ENCODE measurements at regions not wholly inside any gene's neighbourhood (a gene's known extent, or its start where the extent isn't known, plus 50 kb on each side); places are given as distances from the start of the nearest gene placed in this dataset.

- TF ChIP-seq, protein P1, sequence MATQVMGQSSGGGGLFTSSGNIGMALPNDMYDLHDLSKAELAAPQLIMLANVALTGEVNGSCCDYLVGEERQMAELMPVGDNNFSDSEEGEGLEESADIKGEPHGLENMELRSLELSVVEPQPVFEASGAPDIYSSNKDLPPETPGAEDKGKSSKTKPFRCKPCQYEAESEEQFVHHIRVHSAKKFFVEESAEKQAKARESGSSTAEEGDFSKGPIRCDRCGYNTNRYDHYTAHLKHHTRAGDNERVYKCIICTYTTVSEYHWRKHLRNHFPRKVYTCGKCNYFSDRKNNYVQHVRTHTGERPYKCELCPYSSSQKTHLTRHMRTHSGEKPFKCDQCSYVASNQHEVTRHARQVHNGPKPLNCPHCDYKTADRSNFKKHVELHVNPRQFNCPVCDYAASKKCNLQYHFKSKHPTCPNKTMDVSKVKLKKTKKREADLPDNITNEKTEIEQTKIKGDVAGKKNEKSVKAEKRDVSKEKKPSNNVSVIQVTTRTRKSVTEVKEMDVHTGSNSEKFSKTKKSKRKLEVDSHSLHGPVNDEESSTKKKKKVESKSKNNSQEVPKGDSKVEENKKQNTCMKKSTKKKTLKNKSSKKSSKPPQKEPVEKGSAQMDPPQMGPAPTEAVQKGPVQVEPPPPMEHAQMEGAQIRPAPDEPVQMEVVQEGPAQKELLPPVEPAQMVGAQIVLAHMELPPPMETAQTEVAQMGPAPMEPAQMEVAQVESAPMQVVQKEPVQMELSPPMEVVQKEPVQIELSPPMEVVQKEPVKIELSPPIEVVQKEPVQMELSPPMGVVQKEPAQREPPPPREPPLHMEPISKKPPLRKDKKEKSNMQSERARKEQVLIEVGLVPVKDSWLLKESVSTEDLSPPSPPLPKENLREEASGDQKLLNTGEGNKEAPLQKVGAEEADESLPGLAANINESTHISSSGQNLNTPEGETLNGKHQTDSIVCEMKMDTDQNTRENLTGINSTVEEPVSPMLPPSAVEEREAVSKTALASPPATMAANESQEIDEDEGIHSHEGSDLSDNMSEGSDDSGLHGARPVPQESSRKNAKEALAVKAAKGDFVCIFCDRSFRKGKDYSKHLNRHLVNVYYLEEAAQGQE (IDR thresholded peaks at IDR 0.05; ENCODE audit: low read depth): no peak
- TF ChIP-seq CREB1 (IDR thresholded peaks at IDR 0.05; ENCODE audit: low read depth) (no peak), EP300 (IDR thresholded peaks at IDR 0.05; ENCODE audit: borderline replicate concordance) (no peak)
Measured at GRCh38 chrX:144627947-144628346, 619.4 kb upstream of the SPANXN1 start.

All from Ishikawa (cell line).